HG03159 (cell line): ENCODE measurements at regions not wholly inside any gene's neighbourhood (a gene's known extent, or its start where the extent isn't known, plus 50 kb on each side); places are given as distances from the start of the nearest gene placed in this dataset.

Source experiments
- ATAC-seq: cut with Tn5 transposase; IDR thresholded peaks from one replicate; pipeline ENCODE4 v1.9.1; 2021; ENCODE audit warnings: mild to moderate bottlenecking, moderate library complexity; ENCODE audit not compliant: unreplicated experiment

GRCh38 chr13:56953965-56954364 lies 186.8 kb upstream of the PRR20A start:
- ATAC-seq = no peak

- no peak for ATAC-seq
Observed at GRCh38 chr13:56975647-56976046, 165.1 kb upstream of the PRR20A start.

DNA sequence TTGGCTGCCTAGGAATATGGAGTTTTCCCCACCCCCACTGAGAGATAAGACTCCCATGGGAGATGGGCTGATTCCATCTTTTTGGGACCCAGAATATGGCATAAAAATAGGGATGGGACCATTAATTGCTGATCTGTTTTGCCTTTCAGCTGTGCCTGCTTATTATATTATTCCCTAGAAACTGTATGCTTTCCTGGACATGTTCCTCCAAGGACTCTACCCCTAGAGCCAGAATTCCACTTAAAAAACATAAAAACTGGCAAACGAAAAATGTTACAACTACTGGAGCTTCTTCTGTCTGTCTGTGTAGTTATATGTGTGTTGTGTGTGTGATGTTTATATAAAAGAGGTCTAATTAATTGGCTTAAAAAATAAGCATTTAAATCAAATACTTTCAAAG lies 159.9 kb upstream of the PRR20A start:
- ATAC-seq = no peak

DNA sequence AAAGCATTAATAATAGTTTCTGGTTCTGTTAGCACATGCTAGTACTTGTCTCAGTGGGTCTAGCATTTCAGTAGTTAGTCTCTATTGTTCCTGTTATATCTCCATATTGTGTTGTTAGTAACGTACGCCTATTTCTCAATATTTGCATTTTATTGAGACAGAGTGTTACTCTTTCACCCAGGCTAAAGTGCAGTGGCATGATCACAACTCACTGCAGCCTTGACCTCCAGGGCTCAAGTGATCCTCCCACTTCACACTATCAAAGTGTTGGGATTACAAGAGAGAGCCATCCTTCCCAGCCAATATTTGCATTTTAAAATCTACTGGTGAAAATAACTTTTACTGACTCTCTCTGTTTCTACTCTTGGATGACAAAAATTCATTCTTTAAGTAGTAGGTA lies 154.6 kb upstream of the PRR20A start:
- no peak for ATAC-seq

DNA sequence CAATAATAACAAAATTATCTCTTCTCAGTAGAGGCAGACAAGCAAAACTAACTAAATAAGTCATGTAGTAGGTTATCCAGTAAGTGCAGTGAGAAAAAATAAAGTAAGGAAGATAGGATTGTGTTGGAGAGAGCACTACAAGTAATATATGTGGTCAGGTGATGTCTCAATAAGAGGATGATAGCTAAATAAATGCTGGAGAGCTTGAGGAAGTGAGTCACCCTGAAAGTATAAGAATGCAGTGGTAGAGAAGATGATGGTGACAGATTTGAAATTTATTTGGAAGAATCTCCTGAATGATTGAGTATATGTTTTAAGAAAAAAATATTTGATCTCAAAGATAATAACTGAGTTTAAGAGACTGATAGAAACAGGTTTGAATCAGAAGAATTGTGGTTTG lies 152.2 kb upstream of the PRR20A start:
- ATAC-seq = no peak

- ATAC-seq = no peak
Observed at GRCh38 chr13:57003682-57004081, 137.0 kb upstream of the PRR20A start.

GRCh38 chr13:57017357-57017756 lies 123.4 kb upstream of the PRR20A start:
- no peak for ATAC-seq

DNA sequence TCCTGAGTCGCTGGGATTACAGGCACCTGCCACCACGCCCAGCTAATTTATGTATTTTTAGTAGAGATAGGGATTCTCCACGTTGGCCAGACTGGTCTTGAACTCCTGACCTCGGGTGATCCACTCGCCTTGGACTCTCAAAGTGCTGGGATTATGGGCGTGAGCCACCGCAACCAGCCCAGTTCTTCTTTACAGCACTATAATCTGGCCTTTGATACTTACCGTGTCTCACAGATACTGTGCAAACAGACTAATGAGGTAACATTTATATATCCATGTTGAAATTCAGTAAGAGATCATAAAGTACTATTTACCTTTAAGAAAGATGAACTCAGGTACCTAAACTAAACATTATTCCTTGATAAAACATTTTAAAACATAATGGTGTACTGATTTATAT lies 121.8 kb upstream of the PRR20A start:
- no peak for ATAC-seq

GRCh38 chr13:57030671-57031070 lies 110.0 kb upstream of the PRR20A start:
- no peak for ATAC-seq

DNA sequence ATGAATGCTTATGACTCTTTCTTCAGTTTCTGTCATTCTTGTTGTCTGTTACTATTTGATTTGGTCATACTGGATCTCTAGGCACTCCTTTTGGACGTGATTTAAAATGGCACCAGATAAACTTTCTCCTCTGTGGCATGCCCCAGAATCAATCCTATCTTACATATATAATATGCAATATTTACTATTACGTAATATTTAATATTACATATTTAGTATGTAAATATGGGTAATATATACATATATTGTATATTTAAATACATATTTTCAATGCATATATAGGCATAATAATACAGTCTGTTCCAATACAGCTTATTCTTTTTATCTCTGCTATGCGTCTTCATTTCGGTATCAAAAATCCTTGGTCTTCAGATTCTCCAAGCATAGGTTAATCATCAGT lies 104.4 kb upstream of the PRR20A start:
- ATAC-seq = no peak

GRCh38 chr13:57044910-57045309 lies 95.8 kb upstream of the PRR20A start:
- ATAC-seq = no peak

- no peak for ATAC-seq
Observed at GRCh38 chr13:57045826-57046546, 94.7 kb upstream of the PRR20A start.

DNA sequence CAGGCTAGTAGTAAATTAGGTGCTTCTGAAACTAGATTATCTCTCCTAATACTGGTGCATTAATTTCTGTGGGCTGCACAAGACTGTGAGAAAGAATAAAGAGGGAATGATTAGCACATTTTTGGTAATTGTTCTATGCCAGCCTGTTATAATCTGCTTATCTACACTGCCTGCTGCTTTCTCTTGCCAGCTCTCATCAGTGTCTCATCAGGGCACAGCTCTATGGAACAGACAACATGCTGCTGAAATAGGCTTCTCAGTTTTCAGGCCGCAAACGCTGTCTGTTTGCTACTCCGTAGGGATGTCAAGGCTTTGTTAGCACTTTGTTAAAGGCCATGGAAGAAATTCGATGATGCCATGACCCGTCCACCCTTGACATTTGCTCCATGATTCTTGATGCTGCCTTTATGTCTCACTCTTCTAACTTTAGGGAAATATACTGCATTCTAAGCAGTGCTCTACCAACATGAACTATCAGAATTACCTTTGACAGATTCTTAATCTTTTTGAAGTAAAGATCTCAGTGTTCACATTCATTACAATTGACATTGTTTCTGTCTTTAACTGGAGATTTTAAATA lies 84.0 kb upstream of the PRR20A start:
- ATAC-seq = no peak

DNA sequence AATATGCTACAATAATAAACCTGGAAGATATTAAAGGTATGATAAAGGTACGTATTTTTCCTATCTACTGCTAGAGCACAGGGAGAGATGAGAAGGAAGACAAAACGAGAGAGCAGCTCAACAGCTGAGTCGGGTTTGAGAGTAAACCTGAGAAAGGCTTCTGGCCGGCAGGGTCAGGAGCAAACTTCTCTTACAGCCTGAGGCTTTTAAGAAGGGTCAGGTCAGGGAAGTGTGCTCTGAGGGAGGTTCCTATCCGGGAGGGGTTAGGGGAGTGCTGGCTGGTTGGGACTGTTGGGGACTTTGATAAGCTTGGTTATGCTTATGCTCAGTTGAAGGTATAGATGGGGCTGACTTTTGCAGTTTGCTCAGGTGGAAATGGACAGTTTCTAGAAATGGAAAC lies 77.7 kb upstream of the PRR20A start:
- no peak for ATAC-seq

GRCh38 chr13:57073983-57074382 lies 66.7 kb upstream of the PRR20A start:
- ATAC-seq = no peak

DNA sequence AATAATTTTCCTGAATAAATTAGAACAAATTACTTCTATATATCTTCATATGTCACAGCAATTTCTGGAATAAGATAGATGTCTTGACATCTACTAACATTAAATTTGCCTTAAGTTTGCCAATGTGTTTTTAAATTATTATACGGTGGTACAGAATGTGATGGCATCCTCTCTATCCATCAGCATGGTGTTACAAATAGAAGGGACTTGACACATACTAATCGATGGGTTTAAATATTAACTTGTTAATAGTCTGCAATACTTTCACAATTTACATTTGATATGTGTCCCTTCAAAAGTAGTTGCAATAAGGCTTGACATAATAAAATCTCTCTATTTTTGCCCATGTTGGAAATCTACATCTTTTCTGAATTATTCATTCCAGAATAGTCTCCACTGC lies 65.1 kb upstream of the PRR20A start:
- no peak for ATAC-seq

DNA sequence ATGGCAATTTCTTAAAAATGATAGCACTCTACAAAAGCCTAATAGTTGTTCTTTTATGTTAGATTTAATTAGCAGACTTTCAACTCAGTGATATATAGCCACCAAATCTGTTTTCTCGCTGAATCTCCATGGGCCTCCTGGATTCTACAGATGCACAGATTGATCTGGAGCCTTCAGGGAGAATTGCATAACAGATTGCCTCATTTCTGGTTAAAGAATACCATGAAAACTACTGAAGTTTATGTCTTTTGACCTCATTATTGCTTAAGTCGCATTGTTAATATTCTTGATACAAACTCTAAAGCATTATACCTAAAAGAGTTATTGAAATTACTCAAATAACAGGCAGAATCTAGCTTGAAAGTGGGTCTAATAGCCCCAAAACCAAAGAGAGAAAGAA lies 53.7 kb upstream of the PRR20A start:
- no peak for ATAC-seq
